Esophagus muscularis mucosa (tissue), 4 donors: ENCODE measurements at regions not wholly inside any gene's neighbourhood (a gene's known extent, or its start where the extent isn't known, plus 50 kb on each side); places are given as distances from the start of the nearest gene placed in this dataset.
"Not testable (repeated sequence)": the region's sequence is repeated elsewhere in the genome, so short reads cannot be mapped to it uniquely, and the experiment has no call there.

Source experiments
- DNase-seq: peaks from one replicate; pipeline ENCODE4 v3.0.0-alpha.2; 2017; ENCODE audit errors: extremely low spot score
- H3K27ac ChIP-seq, 4 donors: fragments of 200-600 bp; sonication (generic); replicated peaks in 1 of 4; 1 replicate in 3 of 4; 2 replicates in 1 of 4; pipeline ENCODE4 v1.5.1; 2016 to 2019; ENCODE audit warnings: mild to moderate bottlenecking in 1 of 4
- H3K27me3 ChIP-seq, 4 donors: fragments of 200-600 bp; sonication (generic); one replicate each; pipeline versions ENCODE4 v1.5.1 to v1.6.0; 2016 to 2019
- H3K36me3 ChIP-seq, 4 donors: fragments of 200-600 bp; sonication (generic); one replicate each; pipeline ENCODE4 v1.5.1; 2016 to 2019
- H3K4me1 ChIP-seq, 4 donors: fragments of 200-600 bp; sonication (generic); one replicate each; pipeline ENCODE4 v1.5.1; 2016 to 2019
- H3K4me3 ChIP-seq, 4 donors: fragments of 200-600 bp; sonication (generic); 1 replicate in 2 of 4; 2 replicates in 2 of 4; pipeline ENCODE4 v1.5.1; 2016 to 2019; ENCODE audit warnings: mild to moderate bottlenecking in 4 of 4, moderate library complexity in 1 of 4
- H3K9me3 ChIP-seq, 4 donors: fragments of 200-600 bp; sonication (generic); 1 replicate in 3 of 4; 2 replicates in 1 of 4; pipeline ENCODE4 v1.5.1; 2016 to 2019
- EP300 ChIP-seq: sonication (generic); formaldehyde crosslinking; IDR thresholded peaks from one replicate; pipeline ENCODE4 v1.6.1; 2017; ENCODE audit warnings: antibody characterized with exemption
- POLR2A ChIP-seq: fragments of 450-650 bp; IDR thresholded peaks from one replicate; pipeline ENCODE4 v1.6.1; 2017; ENCODE audit warnings: antibody characterized with exemption, moderate library complexity, mild to moderate bottlenecking, low read depth
- POLR2AphosphoS5 ChIP-seq, 2 donors: sonication (generic); formaldehyde crosslinking; IDR thresholded peaks; one replicate each; pipeline ENCODE4 v1.6.1; 2017; ENCODE audit warnings: antibody characterized with exemption in 2 of 2
- WGBS: methylation state at CpG from one replicate; pipeline ENCODE4 v1.1.5; 2018; 5-methylcytosine and 5-hydroxymethylcytosine counted together
- intact Hi-C: fragments of 100-400 bp; cut with DNase I; formaldehyde crosslinking; loops from one replicate; pipeline ENCODE4 v1.15.1; 2023
- TF ChIP-seq, protein P1 (sequence below), 3 experiments: fragments of 200-600 bp in 2 of 3; fragments of 450-650 bp in 1 of 3; sonication (generic) in 2 of 3; IDR thresholded peaks; one replicate each; pipeline ENCODE4 v1.5.1; 2017 to 2019; ENCODE audit warnings: antibody characterized with exemption in 3 of 3, mild to moderate bottlenecking in 2 of 3, moderate library complexity in 1 of 3

DNA sequence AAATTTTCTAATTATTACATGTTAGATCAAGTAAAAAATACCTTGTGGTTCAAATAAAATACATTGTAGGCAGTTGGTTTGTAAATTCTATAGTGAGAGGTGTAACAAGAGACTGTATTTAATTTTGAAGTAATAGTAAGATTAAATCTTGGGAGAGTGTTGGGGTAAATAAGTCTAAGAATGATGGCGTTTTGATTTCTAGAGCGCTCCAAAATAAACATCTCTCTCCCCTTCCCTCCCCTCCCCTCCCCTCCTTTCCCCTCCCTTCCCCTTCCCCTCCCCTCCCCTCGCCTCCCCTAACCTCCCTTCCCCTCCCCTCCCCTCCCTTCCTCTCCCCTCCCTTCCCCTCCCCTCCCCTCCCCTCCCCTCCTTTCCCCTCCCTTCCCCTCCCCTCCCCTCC lies 200.6 kb upstream of the EEF2KMT start:
- intact Hi-C loops: no loop called here
- Histone ChIP-seq H3K9me3 (peaks cover 0 to 14% (median 8%) of the 10 kb centered on the region in 4 donors), H3K27ac (no peak overlapping the region), H3K4me1 (no peaks in the 10 kb centered on the region), H3K27me3 (no peaks in the 10 kb centered on the region), H3K36me3 (no peaks in the 10 kb centered on the region), H3K4me3 (no peak overlapping the region)
- TF ChIP-seq POLR2A (no peak), POLR2AphosphoS5 (IDR thresholded peaks at IDR 0.05) (no peak), EP300 (no peak)
- TF ChIP-seq, protein P1, sequence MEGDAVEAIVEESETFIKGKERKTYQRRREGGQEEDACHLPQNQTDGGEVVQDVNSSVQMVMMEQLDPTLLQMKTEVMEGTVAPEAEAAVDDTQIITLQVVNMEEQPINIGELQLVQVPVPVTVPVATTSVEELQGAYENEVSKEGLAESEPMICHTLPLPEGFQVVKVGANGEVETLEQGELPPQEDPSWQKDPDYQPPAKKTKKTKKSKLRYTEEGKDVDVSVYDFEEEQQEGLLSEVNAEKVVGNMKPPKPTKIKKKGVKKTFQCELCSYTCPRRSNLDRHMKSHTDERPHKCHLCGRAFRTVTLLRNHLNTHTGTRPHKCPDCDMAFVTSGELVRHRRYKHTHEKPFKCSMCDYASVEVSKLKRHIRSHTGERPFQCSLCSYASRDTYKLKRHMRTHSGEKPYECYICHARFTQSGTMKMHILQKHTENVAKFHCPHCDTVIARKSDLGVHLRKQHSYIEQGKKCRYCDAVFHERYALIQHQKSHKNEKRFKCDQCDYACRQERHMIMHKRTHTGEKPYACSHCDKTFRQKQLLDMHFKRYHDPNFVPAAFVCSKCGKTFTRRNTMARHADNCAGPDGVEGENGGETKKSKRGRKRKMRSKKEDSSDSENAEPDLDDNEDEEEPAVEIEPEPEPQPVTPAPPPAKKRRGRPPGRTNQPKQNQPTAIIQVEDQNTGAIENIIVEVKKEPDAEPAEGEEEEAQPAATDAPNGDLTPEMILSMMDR (IDR thresholded peaks at IDR 0.05): no peak
- WGBS: 88% methylated on average over 3 of the region's 3 CpGs
- no peak for DNase-seq

DNA sequence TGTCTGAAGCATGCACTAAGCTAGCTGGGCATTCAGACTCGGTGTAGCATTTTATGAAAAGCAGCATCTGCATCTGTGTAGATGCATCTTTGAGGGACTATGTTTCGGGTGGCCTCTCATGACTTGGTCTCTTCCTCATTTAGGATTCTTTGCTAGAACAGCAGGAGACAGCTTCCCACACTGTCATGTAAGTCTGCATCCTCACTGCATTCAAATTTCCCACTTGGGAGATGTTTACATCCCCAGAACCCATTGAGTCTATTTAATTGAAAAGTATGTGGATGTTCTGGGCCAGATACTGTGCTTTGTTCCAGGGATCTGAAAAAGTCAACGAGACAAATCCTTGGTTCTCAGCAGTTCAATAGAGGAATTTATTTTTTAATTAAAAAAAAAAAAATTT lies 198.6 kb upstream of the EEF2KMT start:
- Histone ChIP-seq H3K27ac (no peak overlapping the region), H3K36me3 (no peaks in the 10 kb centered on the region), H3K4me1 (no peaks in the 10 kb centered on the region), H3K4me3 (no peak overlapping the region), H3K9me3 (no peaks in the 10 kb centered on the region), H3K27me3 (no peaks in the 10 kb centered on the region)
- TF ChIP-seq, protein P1 (IDR thresholded peaks at IDR 0.05): no peak
- no peak for TF ChIP-seq EP300
- no peak for TF ChIP-seq POLR2A
- no peak for TF ChIP-seq POLR2AphosphoS5 (IDR thresholded peaks at IDR 0.05)
- peak; percentile 77 for DNase-seq
- 61% methylated on average over 3 of the region's 3 CpGs for WGBS
- intact Hi-C loops: no loop called here

DNA sequence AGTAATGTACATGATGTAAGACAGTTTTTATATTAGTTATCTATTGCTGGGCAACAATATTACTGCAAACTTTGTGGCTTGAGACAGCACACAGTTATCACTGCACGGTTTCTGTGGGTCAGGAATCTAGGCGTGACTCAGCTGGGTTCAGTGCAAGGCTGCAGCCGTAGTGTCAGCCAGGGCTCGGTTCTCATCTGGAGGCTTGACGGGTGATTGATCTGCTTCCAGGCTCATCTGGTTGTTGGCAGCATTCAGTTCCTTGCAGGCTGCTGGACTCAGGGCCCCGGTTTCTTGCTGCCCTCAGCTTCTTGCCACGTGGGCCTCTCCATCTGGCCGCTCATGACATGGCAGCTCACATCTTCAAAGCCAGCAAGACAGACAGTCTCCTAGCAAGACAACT lies 197.7 kb upstream of the EEF2KMT start:
- H3K4me1 ChIP-seq, intact Hi-C loops, H3K27ac ChIP-seq, H3K27me3 ChIP-seq, H3K36me3 ChIP-seq, H3K4me3 ChIP-seq, H3K9me3 ChIP-seq: not testable (repeated sequence)
- peak; percentile 66 for DNase-seq
- WGBS: 60% methylated on average over 8 of the region's 8 CpGs

DNA sequence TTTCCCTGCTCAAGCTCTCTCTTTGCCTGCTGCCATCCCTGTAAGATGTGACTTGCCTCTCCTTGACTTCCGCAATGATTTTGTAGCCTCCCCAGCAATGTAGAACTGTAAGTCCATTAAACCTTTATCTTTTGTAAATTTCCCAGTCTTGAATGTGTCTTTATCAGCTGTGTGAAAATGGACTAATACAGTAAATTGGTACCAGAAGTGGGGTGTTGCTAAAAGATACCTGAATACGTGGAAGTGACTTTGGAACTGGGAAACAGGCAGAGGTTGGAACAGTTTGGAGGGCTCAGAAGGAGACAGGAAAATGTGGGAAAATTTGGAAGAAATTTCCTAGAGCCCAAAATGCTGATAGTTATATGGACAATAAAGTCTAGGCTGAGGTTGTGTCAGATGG lies 184.6 kb upstream of the EEF2KMT start:
- H3K4me1 ChIP-seq, H3K36me3 ChIP-seq, H3K27me3 ChIP-seq, DNase-seq, H3K27ac ChIP-seq, intact Hi-C loops, H3K4me3 ChIP-seq: not testable (repeated sequence)
- 93% methylated on average over 2 of the region's 2 CpGs for WGBS
- H3K9me3 ChIP-seq: peaks cover 0 to 28% (median 20%) of the 10 kb centered on the region in 4 donors

DNA sequence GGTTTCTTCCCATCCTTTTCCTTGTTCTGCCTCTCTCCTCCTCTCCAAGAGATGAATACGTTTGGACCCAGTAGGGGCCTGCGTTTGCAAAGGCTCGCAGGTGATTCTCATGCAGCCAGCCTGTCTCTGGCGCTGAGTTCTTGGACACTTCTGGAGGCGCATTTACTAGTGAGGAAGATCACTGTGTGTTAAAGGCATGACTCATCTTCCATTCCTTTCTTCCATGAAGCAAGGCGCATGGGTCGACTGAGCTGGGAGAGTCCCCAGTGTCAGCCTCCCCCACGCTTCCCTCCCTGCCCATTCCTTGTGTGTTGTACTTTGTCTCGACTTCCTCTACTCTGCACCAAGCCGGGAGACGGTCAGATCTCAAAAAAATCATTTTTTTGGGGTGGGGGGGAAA lies 159.9 kb upstream of the EEF2KMT start:
- WGBS: 66% methylated on average over 11 of the region's 11 CpGs
- peaks cover 0 to 6% (median 0%) of the 10 kb centered on the region in 4 donors for H3K27me3 ChIP-seq
- H3K27ac ChIP-seq: no peak overlapping the region
- TF ChIP-seq POLR2AphosphoS5 (IDR thresholded peaks at IDR 0.05) (no peak), EP300 (no peak), POLR2A (no peak)
- TF ChIP-seq, protein P1 (IDR thresholded peaks at IDR 0.05): no peak
- no peak overlapping the region for H3K4me3 ChIP-seq
- H3K9me3 ChIP-seq: no peaks in the 10 kb centered on the region
- no peak for DNase-seq
- intact Hi-C loops: no loop called here
- H3K36me3 ChIP-seq: no peaks in the 10 kb centered on the region
- no peaks in the 10 kb centered on the region for H3K4me1 ChIP-seq

DNA sequence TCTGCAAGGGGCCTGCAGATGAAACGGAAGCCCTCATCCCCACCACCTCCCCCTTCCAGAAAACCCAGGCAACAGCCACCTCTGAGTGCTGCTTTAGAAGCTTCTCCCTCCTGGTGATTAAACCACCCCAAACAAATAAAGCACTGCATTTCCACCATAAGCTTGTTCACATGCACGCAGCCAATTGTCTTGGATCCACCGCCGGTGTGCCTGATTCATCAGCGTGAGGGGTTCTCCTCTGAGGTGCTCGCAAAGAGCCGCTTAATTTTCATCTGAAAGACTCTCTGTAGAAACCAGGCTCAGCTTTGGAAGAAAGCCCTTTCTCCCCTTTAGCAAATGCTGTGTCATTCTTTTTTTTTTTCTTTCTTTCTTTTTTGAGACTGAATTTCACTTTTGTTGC lies 155.2 kb upstream of the EEF2KMT start:
- Histone ChIP-seq H3K27ac (no peak overlapping the region), H3K36me3 (no peaks in the 10 kb centered on the region), H3K9me3 (no peaks in the 10 kb centered on the region), H3K4me3 (no peak overlapping the region), H3K27me3 (peaks cover 0 to 10% (median 0%) of the 10 kb centered on the region in 4 donors), H3K4me1 (no peaks in the 10 kb centered on the region)
- TF ChIP-seq, protein P1 (IDR thresholded peaks at IDR 0.05): no peak
- no peak for TF ChIP-seq POLR2AphosphoS5 (IDR thresholded peaks at IDR 0.05)
- TF ChIP-seq POLR2A: no peak
- no peak for TF ChIP-seq EP300
- DNase-seq: no peak
- intact Hi-C loops: no loop called here
- WGBS: 47% methylated on average over 7 of the region's 7 CpGs

DNA sequence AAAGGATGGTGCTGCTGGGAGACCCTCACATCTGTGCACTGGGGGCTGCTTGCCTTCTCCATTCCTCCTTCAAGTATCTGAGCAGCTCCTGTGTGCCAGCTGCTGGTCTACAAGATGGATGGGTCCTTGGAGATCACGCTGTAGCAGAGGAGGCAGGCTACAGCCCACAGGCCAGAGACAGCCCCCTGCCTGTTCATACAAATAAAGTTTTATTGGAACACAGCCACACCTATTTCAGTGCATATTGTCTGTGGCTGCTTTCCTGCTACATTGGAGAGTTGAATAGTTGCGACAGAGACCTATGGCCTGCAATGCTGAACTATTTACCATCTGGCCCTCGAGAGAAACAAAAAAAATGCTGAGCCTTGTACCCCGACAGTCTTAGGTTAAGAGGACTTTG lies 149.8 kb upstream of the EEF2KMT start:
- H3K9me3 ChIP-seq, intact Hi-C loops, H3K4me1 ChIP-seq, H3K27ac ChIP-seq, H3K36me3 ChIP-seq, H3K4me3 ChIP-seq, DNase-seq: not testable (repeated sequence)
- WGBS: 75% methylated on average over 2 of the region's 4 CpGs
- peaks cover 0 to 27% (median 0%) of the 10 kb centered on the region in 4 donors for H3K27me3 ChIP-seq

DNA sequence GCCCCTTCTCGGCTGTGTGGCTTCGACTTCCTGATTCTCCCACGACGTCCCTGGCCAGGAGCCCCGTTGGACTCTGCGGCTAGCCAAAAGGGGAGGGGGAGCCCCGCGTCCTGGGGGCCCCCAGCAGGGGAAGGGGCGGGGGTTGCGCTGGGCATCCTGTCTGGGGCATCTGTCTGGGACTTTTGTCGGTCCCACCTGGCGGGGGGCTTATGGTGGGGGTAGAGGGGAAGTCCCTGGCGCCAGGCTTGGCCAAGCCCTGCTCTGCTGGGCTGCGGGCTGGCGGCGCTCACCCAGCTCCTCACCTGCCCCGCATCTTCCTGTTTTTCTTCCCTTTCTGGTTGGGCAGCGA lies 142.7 kb upstream of the EEF2KMT start:
- intact Hi-C loops: loop anchor here (5.0 kb wide), 1 partner anchor 1402 kb away; no protein-coding TSS in a partner anchor
- not testable (repeated sequence) for H3K4me1 ChIP-seq, H3K36me3 ChIP-seq, H3K9me3 ChIP-seq, H3K27ac ChIP-seq, DNase-seq
- peak overlapping the region; percentile 32 to 50 (median 38) for H3K4me3 ChIP-seq
- H3K27me3 ChIP-seq: peaks cover 0 to 52% (median 3%) of the 10 kb centered on the region in 4 donors
- WGBS: 9% methylated on average over 6 of the region's 18 CpGs
